C4-2B (cell line): ENCODE measurements at regions not wholly inside any gene's neighbourhood (a gene's known extent, or its start where the extent isn't known, plus 50 kb on each side); places are given as distances from the start of the nearest gene placed in this dataset.

Experiments used
- H3K27ac ChIP-seq: fragments of 450-650 bp; 2 replicates; pipeline ENCODE4 v1.5.1; 2017
- ZFX ChIP-seq: fragments of 450-650 bp; IDR thresholded peaks from 2 replicates; pipeline ENCODE4 v1.6.1; 2017
- TF ChIP-seq, protein P1 (sequence below): fragments of 450-650 bp; conservative IDR thresholded peaks from 2 replicates; pipeline ENCODE4 v1.5.1; 2017; ENCODE audit warnings: mild to moderate bottlenecking

DNA sequence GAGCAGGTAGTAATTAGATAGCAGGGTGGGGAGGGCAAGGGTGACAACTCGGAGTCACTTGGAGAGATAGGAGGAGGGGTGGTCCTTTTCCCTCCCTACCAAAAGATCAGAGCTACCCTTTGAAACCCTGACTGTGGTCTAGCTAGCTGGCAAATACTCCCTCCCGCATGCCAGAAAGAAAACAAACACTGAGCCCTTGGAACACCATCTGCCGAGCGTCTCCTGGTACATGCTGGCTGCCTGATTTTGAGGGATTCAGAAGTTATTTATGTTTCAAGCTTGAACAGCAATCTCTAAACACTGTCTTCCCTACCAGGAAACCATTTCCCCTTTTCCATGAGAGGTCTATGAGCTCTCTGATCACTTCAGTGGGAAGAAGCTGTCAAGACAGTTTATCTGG lies 291.6 kb upstream of the CFAP20DC start:
- H3K27ac ChIP-seq: no peak overlapping the region
- no peak for TF ChIP-seq ZFX
- TF ChIP-seq, protein P1, sequence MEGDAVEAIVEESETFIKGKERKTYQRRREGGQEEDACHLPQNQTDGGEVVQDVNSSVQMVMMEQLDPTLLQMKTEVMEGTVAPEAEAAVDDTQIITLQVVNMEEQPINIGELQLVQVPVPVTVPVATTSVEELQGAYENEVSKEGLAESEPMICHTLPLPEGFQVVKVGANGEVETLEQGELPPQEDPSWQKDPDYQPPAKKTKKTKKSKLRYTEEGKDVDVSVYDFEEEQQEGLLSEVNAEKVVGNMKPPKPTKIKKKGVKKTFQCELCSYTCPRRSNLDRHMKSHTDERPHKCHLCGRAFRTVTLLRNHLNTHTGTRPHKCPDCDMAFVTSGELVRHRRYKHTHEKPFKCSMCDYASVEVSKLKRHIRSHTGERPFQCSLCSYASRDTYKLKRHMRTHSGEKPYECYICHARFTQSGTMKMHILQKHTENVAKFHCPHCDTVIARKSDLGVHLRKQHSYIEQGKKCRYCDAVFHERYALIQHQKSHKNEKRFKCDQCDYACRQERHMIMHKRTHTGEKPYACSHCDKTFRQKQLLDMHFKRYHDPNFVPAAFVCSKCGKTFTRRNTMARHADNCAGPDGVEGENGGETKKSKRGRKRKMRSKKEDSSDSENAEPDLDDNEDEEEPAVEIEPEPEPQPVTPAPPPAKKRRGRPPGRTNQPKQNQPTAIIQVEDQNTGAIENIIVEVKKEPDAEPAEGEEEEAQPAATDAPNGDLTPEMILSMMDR: no peak

- TF ChIP-seq ZFX: no peak
- TF ChIP-seq, protein P1: no peak
- H3K27ac ChIP-seq: no peak overlapping the region
Observed at GRCh38 chr3:59339818-59340217, 290.0 kb upstream of the CFAP20DC start.

DNA sequence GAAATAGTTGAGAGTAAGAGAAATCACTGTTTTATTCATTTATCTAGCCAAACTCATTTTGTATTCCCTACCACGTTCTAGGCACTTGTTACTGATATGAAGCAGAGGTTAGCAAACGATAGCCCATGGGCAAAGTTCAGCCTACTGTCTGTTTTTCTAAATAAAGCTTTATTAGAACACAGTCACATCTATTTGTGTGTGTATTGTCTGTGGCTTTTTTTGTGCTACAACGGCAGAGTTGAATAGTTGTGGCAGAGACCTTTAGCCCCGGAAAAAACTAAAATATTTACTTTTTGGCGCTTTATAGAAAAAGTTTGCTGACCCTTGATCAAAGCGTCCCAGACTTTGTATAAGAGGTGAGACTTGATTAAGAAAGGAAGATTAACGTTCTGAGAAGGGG lies 289.1 kb upstream of the CFAP20DC start:
- no peak overlapping the region for H3K27ac ChIP-seq
- no peak for TF ChIP-seq ZFX
- TF ChIP-seq, protein P1: no peak

DNA sequence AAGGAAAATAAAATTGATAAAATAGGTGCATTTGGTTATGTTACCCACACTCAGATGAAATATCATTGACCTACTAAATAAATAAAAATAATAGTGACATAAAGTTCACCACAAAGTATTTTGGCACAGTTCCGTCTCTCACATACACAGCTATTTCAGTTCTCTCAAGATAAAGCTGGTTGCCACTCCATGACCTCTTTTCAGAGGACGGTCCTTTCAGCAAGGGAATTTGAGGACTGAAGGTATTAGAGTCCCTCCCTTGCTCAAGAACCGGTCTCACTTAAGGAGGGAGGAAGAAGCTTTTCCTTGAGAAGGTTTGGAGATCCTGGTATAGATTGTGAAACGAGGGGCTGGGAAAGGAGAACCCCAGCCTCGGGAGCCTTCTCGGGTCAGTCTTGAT lies 285.5 kb upstream of the CFAP20DC start:
- TF ChIP-seq, protein P1: no peak
- no peak for TF ChIP-seq ZFX
- H3K27ac ChIP-seq: no peak overlapping the region

- TF ChIP-seq, protein P1: no peak
- no peak for TF ChIP-seq ZFX
- no peak overlapping the region for H3K27ac ChIP-seq
Observed at GRCh38 chr3:59334585-59334984, 284.8 kb upstream of the CFAP20DC start.

DNA sequence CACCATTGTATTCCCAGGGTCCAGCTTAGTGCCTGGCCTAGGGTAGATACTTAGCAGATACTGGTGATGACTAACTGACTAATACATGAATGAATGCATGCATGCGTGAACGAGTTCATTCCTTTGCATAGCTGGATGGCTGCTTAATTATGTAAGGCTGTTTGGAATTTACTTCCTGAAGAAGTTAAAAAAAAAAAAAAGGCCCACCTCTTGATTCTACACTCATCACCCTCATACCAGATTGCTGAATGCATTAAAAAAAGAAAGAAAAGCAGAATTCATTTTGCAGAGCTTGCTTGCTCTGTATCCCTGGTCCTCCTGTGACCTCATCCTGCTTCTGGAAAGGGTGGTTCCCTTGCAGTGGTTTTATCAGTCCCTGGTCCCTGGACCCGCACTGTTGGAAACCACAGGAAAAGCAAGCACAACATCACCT lies 277.6 kb upstream of the CFAP20DC start:
- no peak overlapping the region for H3K27ac ChIP-seq
- TF ChIP-seq ZFX: no peak
- TF ChIP-seq, protein P1: no peak

GRCh38 chr3:59326246-59327024 lies 276.6 kb upstream of the CFAP20DC start:
- no peak for TF ChIP-seq ZFX
- TF ChIP-seq, protein P1: peak; percentile 41
- no peak overlapping the region for H3K27ac ChIP-seq
